ENCODE measurements at regions not wholly inside any gene's neighbourhood (a gene's known extent, or its start where the extent isn't known, plus 50 kb on each side); places are given as distances from the start of the nearest gene placed in this dataset.
A peak's percentile ranks its signal among the peaks of the same experiment; 100 is the strongest.
"Not testable (repeated sequence)": the region's sequence is repeated elsewhere in the genome, so short reads cannot be mapped to it uniquely, and the experiment has no call there.

DNA sequence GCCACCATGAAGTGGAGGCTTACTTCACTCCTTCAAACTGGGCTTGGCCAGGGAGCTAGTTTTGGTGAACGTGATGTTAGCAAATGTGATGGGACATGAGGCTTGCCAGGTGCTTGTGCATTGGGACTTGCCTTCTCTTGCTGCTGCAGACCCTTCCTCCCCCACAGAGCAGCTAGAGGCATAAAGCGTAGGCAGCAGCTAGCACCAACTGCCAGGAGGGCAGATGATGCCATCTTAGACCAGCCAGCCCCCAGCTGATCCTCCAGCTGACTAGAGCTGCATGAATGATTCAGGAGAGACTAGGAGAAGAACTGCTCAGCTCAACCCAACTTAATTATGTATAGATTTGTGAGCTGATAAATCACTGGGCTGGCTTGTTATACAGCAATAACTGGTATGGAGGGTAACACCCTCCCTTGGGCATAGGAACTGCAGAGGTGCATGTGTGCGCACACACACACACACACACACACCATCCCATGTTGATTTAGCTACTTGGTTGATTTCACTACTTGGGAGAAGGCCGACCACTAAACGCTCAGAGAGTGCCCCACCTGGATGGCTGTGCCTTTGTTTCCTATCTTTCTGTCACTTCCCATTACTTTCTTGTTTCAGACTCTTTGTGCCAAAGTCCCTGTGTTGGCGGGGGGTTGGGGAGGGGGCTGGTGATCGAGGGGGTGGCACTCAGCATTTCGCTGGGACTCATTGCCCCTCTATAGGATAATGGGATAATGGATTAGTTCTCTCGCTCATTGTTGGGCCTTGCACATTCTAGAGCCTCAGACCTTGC, 202.8 kb downstream of the ADAMTS15 start:
- DNase-seq (ENCODE audit: low read depth, low spot score) = no peak
- H3K4me3 ChIP-seq (ENCODE audit: low read length) = no peak overlapping the region

DNA sequence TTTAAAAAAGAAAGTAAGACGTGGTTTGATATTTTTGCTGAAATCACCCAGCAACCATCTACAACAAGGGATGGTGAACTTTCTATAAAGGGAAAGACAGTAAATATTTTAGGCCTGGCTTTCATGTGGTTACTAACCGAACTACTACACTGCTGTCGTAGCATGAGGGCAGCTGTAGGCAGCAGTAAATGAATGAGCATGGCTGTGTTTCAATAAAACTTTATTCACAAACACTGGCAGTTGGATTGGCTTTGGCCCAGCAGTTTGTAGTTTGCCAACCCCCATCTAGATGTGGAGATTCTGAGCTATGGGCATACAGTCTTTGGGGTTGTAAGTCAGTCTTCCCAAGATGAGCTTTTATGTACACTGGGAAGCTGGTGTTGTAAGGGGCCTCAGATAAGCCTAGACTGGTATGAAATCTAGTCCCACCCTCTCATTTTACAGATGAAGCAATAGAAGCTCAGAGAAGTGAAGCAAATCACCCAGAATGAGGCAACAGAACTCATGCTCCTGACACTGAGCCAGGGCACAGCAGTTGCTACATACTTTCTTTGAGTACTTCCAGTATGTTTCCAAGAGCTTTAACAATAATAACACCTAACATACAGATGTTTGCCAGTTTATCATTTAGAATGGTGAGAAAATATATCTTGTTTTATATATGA, 204.4 kb downstream of the ADAMTS15 start:
- no peak for DNase-seq (ENCODE audit: low read depth, low spot score)
- no peak overlapping the region for H3K4me3 ChIP-seq (ENCODE audit: low read length)

DNA sequence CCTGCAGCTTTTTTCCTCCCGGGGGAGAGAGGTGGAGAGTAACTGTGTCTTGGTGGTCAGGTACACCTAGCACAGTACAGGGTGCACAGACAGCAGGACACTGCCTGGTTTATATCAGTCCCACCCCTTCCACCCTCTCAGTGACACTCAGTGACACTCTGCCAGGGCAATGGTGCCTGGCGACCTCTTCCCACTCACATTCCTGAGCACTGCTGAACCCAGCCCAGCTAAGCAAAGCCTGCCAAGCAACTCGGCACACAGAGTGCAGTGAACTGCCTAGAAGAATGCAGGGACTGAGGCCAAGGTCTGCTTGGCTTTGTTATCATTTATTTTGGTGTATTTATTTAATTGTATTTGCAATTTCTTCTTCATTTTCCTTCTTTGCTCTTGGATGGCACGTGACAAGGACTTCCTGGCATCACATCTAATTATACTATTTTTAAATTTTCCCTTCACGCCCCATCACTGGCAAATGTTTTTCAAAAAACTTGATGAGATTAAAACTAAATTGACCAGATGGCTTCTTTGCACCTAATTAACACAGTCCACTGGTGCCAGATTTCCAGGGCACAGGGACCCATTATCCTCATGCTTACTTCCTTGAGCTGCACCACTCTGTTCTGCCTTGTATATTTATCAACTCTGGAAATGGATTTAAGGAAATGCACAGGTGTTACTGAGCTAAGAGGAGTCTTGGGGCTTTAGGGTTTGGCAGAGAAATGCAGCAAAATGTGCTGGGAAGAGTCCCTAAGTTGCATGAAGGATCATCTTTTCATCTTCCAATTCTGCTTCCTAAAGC, 205.6 kb downstream of the ADAMTS15 start:
- H3K4me3 ChIP-seq (ENCODE audit: low read length) = no peak overlapping the region
- DNase-seq (ENCODE audit: low read depth, low spot score) = no peak

DNA sequence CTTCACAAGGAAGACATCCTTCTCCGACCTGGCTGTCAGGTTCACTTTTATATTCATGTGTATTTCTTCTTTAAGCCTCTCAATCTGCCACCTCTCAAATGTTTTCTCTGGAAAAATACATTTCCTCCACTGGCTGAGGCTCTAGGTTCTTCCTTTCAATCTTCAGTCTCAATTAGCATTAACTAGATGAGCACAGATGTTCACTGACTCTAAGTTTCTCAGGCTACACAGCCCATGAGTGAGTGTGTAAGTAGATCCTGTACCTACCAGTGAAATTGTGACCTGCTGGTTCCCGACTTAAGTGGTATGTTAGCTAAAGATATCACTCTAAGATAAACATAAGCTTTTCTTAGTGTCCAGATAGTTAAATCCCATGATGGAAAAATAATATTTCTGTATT, 206.9 kb downstream of the ADAMTS15 start:
- no peak overlapping the region for H3K4me3 ChIP-seq (ENCODE audit: low read length)
- no peak for DNase-seq (ENCODE audit: low read depth, low spot score)

DNA sequence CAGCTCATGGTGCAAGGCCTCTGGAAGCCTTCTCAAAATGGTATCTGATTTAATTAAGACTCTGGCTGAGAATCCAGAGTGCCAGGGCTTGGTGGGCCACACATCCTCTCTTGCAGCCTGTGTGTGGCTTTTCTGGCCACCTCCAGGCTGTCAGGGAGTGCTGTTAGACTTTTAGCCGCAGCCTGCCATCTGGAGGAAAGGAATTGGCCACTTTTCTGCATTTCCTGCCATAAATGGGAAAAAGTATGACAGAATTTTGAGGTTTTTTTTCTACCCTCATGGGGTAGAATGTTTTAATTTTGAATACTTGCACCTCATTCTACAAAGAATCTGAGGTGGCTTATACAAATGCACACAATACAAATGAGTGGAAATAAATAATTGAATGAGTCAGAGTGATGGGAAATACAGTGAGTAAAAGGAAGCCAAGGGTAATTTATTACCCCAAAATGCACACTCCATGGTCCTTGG, 218.4 kb downstream of the ADAMTS15 start:
- no peak overlapping the region for H3K4me3 ChIP-seq (ENCODE audit: low read length)
- peak; percentile 41 for DNase-seq (ENCODE audit: low read depth, low spot score)

DNA sequence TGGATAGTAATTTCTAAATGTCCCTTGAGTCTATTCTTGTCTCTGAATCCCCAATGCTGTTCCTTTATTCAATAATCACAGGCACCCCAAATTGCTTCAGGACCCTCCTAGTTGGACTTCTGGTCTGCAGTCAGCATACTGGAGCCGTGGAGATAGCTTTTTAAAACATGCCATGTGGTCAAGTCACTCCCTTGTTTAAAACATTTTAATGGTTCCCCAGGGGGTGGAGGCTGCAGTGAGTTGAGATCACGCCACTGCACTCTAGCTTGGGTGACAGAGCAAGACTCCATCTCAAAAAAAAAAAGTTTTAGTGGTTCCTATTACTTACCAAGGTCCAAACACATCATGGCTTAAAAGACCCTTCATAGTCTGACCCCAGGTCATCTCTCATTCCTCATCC, 220.3 kb downstream of the ADAMTS15 start:
- DNase-seq (ENCODE audit: low read depth, low spot score) = no peak

DNA sequence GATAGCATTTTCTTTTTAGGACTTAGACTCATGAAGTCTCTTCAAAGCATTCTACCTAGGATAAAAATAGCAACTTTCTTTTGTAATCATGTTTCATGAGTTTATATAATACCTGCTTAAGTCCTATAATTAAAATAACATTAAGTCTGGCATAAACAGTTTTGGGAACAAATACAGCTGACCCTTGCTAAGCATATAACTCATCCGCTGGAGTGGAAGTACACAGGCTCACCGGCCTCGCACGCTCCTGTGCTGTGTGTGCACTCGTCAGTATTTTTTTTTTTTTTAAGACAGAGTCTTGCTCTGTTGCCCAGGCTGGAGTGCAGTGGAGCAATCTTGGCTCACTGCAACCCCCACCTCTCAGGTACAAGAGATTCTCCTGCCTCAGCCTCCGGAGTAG, 221.8 kb downstream of the ADAMTS15 start:
- H3K4me3 ChIP-seq (ENCODE audit: low read length) = no peak overlapping the region
- DNase-seq (ENCODE audit: low read depth, low spot score) = no peak

More for the DNA sequence above, 220.3 kb downstream of the ADAMTS15 start:
- no peak overlapping the region for H3K4me3 ChIP-seq (ENCODE audit: low read length)

DNA sequence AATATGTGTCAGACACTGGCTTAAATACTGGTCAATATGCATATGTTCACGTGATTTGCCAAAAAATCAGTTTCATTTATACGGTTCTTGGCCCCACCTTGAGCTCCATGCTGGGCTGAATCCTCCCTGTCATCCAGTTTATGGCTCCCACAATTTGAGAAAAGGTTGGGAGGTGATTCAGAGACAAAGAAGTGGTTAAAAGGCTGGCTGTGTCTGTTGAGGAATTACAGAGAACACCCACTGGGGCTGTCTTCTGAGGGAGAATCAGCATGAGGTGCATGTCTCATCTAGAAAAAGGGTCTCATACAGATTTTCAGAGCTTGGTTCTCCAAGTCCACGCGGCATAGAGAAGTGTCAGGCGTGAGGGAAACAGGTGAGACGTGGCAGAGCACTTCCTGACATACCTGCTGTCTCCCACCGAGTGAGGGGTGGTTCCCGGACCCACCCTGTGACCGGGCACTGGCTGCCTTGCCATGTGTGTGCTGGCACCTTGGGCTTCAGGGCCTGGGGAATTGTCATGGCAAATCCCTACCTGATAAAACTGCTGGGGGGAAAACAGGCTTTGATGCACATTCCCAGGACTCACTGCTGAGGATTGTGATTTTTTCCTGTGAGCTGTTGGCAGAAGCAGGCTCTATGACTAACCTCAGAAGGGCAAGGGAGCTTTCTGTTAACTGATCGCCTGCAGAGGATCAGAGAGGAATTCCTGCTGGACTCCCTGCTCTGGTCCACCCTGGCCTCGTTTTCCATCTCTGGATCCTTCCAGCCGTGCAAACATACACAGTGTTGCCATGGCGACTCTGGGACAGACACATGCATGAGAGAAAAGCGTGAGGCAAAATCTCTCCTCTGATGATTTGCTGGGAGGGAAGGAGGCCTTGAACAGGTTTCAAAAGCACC, 223.6 kb downstream of the ADAMTS15 start:
- no peak for DNase-seq (ENCODE audit: low read depth, low spot score)

DNA sequence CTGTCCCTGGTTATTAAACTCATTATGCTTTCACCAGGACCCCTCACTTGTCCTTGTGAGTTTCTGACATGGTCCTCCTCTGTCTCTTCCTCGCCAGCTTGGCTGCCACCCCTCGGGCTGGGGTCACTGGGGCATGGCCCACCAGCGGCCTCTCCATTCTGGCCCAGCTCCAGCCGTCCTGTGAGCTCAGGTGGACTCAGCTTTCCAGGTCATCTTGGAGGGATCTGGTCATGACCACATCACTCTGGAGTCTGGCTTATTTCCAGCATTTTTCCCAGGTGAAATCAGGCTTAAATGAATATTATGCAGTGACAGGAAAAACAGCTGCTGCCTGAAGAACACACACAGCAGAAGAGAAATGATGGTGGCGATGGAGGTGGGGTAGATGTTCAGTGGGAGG, 224.5 kb downstream of the ADAMTS15 start:
- DNase-seq (ENCODE audit: low read depth, low spot score) = no peak

More for the DNA sequence above, 223.6 kb downstream of the ADAMTS15 start:
- H3K4me3 ChIP-seq (ENCODE audit: low read length) = no peak overlapping the region

DNA sequence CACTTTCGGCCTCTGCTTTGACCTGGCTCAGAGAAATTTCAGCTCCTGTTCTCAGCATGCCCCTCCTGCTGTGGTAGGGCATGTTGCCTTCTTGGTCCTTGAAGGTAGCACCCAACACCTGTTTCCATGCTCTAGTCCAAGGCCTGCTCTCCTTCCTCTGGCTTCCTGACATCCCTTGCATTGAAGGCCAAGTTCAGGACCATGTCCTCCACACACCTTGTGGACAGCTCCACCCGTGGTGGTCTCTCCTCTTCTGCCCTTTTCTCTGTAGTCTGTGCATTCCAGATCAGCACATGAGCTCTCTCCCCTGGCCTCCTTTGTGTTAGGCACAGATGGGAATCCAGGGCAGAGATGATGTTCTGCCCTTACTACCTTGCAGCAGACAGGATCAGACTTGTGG, 225.3 kb downstream of the ADAMTS15 start:
- DNase-seq (ENCODE audit: low read depth, low spot score) = no peak
- no peak overlapping the region for H3K4me3 ChIP-seq (ENCODE audit: low read length)

More for the DNA sequence above, 224.5 kb downstream of the ADAMTS15 start:
- H3K4me3 ChIP-seq (ENCODE audit: low read length) = no peak overlapping the region

DNA sequence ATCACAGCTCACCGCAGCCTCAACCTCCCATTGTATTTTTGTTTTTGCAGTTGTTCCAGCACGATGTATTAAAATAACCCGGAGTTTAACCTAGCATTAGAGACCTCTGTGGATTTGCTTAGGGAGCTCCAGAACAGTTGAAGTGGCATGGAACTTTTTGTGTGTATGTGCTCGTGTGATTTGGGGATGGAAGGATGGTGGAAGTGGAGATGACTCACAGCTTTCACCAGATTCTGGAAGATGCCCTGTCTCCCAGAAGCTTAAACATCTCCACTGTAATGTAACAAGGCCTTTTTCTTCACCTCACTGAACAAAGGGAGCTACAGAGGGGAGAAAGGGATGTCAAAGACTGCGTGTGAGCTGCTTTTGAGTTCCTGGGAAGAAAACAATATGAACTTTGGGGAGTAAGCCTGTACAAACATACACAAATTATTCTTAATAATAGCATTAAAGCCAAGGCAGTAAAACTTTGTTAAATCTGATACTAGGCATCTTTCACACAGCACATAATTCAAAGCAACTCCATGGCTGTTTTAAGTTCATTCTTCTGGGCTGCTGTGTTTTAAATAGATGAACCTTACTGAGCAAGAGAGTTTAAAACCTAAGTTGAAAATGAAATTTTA, 226.4 kb downstream of the ADAMTS15 start:
- H3K4me3 ChIP-seq (ENCODE audit: low read length) = no peak overlapping the region
- no peak for DNase-seq (ENCODE audit: low read depth, low spot score)

DNA sequence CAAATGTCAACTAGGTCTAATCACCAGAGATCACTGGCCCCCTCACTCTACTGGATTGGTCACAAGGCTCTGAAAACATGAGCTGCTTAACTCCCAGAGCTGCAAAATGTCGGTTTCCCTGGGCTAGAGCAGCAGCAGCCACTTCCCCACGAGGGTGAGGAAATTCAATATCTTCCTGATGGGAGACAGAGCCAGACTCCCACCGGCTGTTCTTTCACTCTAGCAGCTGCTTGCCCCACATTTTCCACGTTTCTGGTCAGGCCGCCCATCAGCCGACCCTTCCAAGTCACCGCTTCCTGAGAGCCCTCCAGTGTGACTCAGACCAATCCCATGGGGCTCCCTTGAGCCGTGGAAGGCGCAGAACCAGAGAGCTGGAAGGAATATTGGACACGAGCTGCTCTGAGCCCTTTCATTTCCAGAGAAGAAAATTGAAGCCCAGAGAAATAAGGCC, 227.0 kb downstream of the ADAMTS15 start:
- DNase-seq (ENCODE audit: low read depth, low spot score) = no peak
- H3K4me3 ChIP-seq (ENCODE audit: low read length) = no peak overlapping the region

DNA sequence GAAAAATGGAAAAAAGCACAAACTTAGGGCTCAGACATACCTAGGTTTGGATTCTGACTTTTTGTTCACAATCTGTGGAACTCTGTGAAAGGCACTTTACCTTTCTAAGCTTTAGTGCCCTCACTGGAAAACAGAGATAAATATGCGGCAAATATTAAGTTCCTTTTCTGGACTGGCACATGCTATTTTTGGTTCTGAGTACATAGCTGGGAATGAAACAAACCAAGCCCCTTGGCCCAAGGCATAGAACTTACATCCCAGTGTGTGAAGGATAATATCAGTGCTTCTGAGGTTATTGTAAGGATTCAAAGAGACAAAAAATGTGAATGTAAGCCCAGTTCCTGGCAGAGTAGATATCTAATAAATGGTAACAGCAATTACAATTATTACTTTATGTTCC, 227.5 kb downstream of the ADAMTS15 start:
- no peak overlapping the region for H3K4me3 ChIP-seq (ENCODE audit: low read length)
- DNase-seq (ENCODE audit: low read depth, low spot score) = no peak

DNA sequence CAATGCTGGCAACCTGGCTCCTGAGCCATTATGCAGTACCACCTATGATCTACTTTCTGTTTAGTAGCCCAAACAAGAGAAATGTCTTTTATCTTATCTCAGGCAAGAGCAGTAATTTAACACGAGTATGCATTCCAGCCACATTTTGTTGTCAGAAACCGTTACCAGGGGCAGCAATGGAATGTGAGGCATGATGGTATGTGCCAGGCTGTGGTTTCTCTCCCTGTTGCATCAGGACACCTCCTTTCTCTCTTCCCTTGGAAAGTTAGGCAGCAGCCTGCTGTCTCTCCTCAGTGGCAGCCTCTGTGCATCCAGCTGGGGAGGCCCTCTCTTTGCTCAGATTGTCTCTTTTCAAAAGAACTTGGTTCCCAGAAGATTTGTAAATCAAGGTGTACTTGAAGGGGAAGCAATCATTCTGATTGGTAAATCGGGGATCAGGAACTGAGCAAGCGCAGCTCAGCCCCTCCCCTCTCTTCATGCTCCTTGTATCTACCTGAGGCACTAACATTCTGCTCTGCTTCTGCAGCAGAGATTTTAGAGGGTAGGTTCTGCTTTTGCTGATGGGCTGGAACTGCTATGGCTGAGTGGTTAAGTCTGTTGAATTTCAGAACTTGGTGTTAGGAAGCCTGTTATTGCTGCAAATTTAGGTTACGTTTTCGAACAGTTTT, 229.2 kb downstream of the ADAMTS15 start:
- H3K4me3 ChIP-seq (ENCODE audit: low read length) = no peak overlapping the region
- DNase-seq (ENCODE audit: low read depth, low spot score) = no peak

DNA sequence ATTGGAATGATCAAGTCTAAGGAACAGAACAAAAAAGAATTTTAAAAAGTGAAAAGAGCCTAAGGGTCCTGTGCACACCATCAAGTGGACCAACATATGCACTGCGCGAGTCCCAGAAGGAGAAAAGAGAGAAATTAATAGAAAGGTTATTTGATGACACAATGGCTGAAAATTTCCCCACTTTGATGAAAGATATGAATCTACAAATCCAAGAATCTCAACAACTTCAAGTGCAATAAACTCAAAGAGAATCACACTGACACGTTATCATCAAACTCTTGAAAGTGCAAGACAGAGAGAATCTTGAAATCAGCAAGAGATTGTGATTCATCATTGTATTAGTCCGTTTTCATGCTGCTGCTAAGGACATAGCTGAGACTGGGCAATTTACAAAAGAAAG, 230.8 kb downstream of the ADAMTS15 start:
- H3K4me3 ChIP-seq (ENCODE audit: low read length) = no peak overlapping the region
- DNase-seq (ENCODE audit: low read depth, low spot score) = no peak

DNA sequence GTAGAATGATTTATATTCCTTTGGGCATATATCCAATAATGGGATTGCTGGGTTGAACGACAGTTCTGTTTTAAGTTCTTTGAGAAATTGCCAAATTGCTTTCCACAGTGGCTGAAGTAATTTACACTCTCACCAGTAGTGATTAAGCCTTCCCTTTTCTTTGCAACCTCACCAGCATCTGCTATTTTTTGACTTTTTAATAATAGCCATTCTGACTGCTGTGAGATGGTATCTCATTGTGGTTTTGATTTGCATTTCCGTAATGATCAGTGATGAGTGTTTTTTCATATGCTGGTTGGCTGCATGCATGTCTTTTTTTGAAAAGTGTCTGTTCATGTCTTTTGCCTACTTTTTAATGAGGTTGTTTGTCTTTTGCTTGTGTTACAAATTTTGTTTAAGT, 233.8 kb downstream of the SNX19 start:
- not testable (repeated sequence) for H3K4me3 ChIP-seq (ENCODE audit: low read length); DNase-seq (ENCODE audit: low read depth, low spot score)

DNA sequence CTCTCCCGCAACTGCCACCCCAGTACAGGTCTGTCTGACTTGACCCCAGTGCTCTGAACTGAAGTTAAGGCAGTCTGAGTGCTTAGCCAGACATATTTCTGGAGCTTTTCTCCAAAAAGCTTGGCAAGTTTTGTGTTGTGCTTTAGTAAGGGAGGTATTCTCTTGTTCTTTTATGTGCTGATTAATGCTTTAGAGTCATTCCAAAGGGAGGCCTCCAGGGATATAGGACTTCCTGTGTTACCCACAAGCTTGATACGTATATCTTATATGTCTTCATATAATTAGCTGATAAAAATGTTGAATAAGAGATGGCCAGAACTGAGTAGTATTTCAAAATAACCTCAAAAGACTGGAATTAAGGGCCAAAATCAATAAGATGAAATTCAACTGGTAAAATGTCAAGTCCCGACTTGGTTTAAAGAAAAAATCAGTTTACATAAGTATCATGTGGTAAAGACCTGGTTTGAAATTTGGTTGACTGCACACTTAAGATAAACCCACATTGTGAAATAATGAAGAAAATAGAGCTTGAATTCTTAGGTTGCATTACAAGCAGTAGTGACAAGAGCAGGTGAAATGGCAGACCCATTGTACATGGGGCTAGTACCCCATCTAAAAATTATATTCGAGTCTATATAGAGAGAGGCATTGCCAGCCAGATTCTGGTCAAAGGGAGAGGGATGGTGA, 226.9 kb downstream of the SNX19 start:
- DNase-seq (ENCODE audit: low read depth, low spot score) = no peak
- no peak overlapping the region for H3K4me3 ChIP-seq (ENCODE audit: low read length)
